ENCODE measurements at regions not wholly inside any gene's neighbourhood (a gene's known extent, or its start where the extent isn't known, plus 50 kb on each side); places are given as distances from the start of the nearest gene placed in this dataset.

GRCh38 chr5:34464829-34465228, 191.3 kb upstream of the RAI14 start:
- TF ChIP-seq, protein P1, sequence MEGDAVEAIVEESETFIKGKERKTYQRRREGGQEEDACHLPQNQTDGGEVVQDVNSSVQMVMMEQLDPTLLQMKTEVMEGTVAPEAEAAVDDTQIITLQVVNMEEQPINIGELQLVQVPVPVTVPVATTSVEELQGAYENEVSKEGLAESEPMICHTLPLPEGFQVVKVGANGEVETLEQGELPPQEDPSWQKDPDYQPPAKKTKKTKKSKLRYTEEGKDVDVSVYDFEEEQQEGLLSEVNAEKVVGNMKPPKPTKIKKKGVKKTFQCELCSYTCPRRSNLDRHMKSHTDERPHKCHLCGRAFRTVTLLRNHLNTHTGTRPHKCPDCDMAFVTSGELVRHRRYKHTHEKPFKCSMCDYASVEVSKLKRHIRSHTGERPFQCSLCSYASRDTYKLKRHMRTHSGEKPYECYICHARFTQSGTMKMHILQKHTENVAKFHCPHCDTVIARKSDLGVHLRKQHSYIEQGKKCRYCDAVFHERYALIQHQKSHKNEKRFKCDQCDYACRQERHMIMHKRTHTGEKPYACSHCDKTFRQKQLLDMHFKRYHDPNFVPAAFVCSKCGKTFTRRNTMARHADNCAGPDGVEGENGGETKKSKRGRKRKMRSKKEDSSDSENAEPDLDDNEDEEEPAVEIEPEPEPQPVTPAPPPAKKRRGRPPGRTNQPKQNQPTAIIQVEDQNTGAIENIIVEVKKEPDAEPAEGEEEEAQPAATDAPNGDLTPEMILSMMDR (IDR thresholded peaks at IDR 0.05; ENCODE audit: poor library complexity, severe bottlenecking) = no peak
- TF ChIP-seq, protein P2, sequence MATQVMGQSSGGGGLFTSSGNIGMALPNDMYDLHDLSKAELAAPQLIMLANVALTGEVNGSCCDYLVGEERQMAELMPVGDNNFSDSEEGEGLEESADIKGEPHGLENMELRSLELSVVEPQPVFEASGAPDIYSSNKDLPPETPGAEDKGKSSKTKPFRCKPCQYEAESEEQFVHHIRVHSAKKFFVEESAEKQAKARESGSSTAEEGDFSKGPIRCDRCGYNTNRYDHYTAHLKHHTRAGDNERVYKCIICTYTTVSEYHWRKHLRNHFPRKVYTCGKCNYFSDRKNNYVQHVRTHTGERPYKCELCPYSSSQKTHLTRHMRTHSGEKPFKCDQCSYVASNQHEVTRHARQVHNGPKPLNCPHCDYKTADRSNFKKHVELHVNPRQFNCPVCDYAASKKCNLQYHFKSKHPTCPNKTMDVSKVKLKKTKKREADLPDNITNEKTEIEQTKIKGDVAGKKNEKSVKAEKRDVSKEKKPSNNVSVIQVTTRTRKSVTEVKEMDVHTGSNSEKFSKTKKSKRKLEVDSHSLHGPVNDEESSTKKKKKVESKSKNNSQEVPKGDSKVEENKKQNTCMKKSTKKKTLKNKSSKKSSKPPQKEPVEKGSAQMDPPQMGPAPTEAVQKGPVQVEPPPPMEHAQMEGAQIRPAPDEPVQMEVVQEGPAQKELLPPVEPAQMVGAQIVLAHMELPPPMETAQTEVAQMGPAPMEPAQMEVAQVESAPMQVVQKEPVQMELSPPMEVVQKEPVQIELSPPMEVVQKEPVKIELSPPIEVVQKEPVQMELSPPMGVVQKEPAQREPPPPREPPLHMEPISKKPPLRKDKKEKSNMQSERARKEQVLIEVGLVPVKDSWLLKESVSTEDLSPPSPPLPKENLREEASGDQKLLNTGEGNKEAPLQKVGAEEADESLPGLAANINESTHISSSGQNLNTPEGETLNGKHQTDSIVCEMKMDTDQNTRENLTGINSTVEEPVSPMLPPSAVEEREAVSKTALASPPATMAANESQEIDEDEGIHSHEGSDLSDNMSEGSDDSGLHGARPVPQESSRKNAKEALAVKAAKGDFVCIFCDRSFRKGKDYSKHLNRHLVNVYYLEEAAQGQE (IDR thresholded peaks at IDR 0.05; ENCODE audit: borderline replicate concordance) = no peak
- TF ChIP-seq EP300 (conservative IDR thresholded peaks at IDR 0.05; ENCODE audit: poor library complexity, severe bottlenecking) = no peak
- no peak for TF ChIP-seq TAF1 (IDR thresholded peaks at IDR 0.05; ENCODE audit: low read depth)
- TF ChIP-seq MXI1 (conservative IDR thresholded peaks at IDR 0.05; ENCODE audit: poor library complexity, severe bottlenecking) = no peak
- no peak for TF ChIP-seq RAD21 (conservative IDR thresholded peaks at IDR 0.05)
- no peak for TF ChIP-seq POLR2AphosphoS5 (IDR thresholded peaks at IDR 0.05)

Data from neural cell (in vitro differentiated cells).